ENCODE measurements at regions not wholly inside any gene's neighbourhood (a gene's known extent, or its start where the extent isn't known, plus 50 kb on each side); places are given as distances from the start of the nearest gene placed in this dataset.

- Histone ChIP-seq H3K9me3 (no peaks in the 10 kb centered on the region), H3K4me3 (no peak overlapping the region), H3K4me1 (no peaks in the 10 kb centered on the region), H3K27me3 (no peaks in the 10 kb centered on the region), H3K36me3 (no peaks in the 10 kb centered on the region), H3K27ac (no peak overlapping the region)
- DNase-seq (ENCODE audit: low spot score in 2 of 2): no peak
- TF ChIP-seq POLR2AphosphoS5 (IDR thresholded peaks at IDR 0.05): no peak
- TF ChIP-seq CTCF (IDR thresholded peaks at IDR 0.05): no peak
- intact Hi-C loops (cut with DNase I; ENCODE audit: low total_unique reads): no loop called here
Measured at GRCh38 chr5:128772356-128772755, 192.9 kb upstream of the SLC27A6 start.

DNA sequence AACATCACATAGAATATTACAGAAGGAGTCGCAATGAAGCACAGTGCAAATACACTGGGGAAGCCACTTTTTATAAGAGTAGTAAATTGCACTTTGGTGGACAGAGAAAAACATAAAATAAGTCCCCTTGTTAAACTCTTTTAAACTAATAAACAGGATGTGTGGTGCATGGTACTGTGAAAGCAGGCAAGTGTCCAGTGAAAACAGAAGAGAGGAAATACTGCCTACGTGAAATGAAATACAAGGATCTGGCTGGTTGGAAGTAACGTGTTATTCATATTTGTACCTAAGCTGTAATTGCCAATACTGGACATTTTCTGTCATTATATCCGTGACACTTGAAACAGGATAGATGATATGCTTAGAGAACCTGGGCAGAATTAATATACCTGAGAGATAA is 191.9 kb upstream of the SLC27A6 start:
- DNase-seq (ENCODE audit: low spot score in 2 of 2): no peak
- H3K9me3 ChIP-seq: no peaks in the 10 kb centered on the region
- no peaks in the 10 kb centered on the region for H3K36me3 ChIP-seq
- H3K27ac ChIP-seq: no peak overlapping the region
- no peaks in the 10 kb centered on the region for H3K27me3 ChIP-seq
- H3K4me3 ChIP-seq: no peak overlapping the region
- intact Hi-C loops (cut with DNase I; ENCODE audit: low total_unique reads): no loop called here
- TF ChIP-seq CTCF (IDR thresholded peaks at IDR 0.05) (no peak), POLR2A (IDR thresholded peaks at IDR 0.05) (no peak), POLR2AphosphoS5 (IDR thresholded peaks at IDR 0.05) (no peak)
- H3K4me1 ChIP-seq: no peaks in the 10 kb centered on the region

DNA sequence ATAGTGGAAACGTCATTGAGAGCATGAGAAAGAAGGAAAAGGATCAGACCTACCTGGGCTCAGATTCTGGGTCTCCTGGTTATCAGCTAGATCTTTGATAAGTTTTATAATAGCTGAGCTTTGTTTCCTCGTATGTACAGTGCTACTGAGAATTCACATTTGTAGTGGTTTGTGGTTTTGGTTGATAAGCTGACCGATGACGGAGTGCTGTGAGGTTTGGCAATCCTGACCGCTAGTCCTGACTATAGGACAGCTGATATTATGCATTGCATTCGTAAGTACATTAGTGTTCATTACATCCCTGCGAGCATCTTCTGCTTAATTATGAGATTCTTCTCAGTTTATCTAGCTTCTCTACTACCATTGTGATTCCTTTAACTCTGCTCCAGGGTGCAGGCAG is 190.7 kb upstream of the SLC27A6 start:
- Histone ChIP-seq H3K27me3 (no peaks in the 10 kb centered on the region), H3K27ac (no peak overlapping the region), H3K36me3 (no peaks in the 10 kb centered on the region), H3K4me1 (no peaks in the 10 kb centered on the region), H3K4me3 (no peak overlapping the region), H3K9me3 (no peaks in the 10 kb centered on the region)
- TF ChIP-seq POLR2A (IDR thresholded peaks at IDR 0.05) (no peak), POLR2AphosphoS5 (IDR thresholded peaks at IDR 0.05) (no peak), CTCF (IDR thresholded peaks at IDR 0.05) (no peak)
- intact Hi-C loops (cut with DNase I; ENCODE audit: low total_unique reads): no loop called here
- DNase-seq (ENCODE audit: low spot score in 2 of 2): no peak

DNA sequence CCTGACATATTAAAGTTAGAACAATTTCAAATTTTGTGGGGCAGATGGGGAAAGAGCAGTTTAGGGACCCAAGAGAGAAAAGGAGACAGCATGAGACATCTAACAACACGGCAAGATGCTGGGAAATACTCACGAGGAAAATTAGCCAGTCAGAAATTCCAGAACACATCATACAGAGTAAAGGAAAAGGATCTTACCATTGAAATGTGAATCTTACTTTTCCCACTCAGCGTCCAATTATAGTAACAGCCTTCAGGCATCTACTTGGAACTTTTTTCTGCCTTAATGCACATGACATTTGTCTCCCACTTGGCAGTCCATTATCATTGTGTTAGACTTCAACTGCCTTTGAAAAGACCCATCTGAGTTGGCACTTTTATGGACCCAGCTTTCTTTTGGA is 189.7 kb upstream of the SLC27A6 start:
- no peak overlapping the region for H3K4me3 ChIP-seq
- no peaks in the 10 kb centered on the region for H3K4me1 ChIP-seq
- H3K9me3 ChIP-seq: no peaks in the 10 kb centered on the region
- intact Hi-C loops (cut with DNase I; ENCODE audit: low total_unique reads): no loop called here
- TF ChIP-seq POLR2AphosphoS5 (IDR thresholded peaks at IDR 0.05) (no peak), POLR2A (IDR thresholded peaks at IDR 0.05) (no peak), CTCF (IDR thresholded peaks at IDR 0.05) (no peak)
- no peaks in the 10 kb centered on the region for H3K27me3 ChIP-seq
- H3K36me3 ChIP-seq: no peaks in the 10 kb centered on the region
- no peak overlapping the region for H3K27ac ChIP-seq
- DNase-seq (ENCODE audit: low spot score in 2 of 2): no peak

DNA sequence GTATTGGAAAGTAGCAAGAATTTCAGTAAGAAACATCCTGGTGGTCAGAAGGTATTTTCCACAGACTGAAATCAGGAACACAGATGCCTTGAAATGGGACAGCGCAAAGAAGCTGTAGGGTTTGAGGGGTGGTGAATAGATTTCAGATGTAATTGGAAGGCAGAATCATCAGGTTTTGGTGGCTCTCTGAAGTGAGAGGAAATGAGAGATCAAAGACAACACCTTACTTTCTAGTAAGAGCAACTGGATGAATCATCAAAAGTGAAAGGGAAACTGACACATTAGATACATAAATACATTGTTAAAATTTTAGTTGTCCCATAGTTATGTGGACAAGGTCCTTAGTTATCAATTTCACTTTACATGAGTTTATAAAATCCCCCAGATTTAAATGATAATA is 188.2 kb upstream of the SLC27A6 start:
- no peak for DNase-seq (ENCODE audit: low spot score in 2 of 2)
- intact Hi-C loops (cut with DNase I; ENCODE audit: low total_unique reads): no loop called here

More for the DNA sequence above, 188.2 kb upstream of the SLC27A6 start:
- H3K27ac ChIP-seq: no peak overlapping the region
- H3K4me3 ChIP-seq: no peak overlapping the region
- H3K9me3 ChIP-seq: no peaks in the 10 kb centered on the region
- TF ChIP-seq POLR2A (IDR thresholded peaks at IDR 0.05) (no peak), POLR2AphosphoS5 (IDR thresholded peaks at IDR 0.05) (no peak), CTCF (IDR thresholded peaks at IDR 0.05) (no peak)
- no peaks in the 10 kb centered on the region for H3K4me1 ChIP-seq
- no peaks in the 10 kb centered on the region for H3K36me3 ChIP-seq
- no peaks in the 10 kb centered on the region for H3K27me3 ChIP-seq
